ENCODE measurements at regions not wholly inside any gene's neighbourhood (a gene's known extent, or its start where the extent isn't known, plus 50 kb on each side); places are given as distances from the start of the nearest gene placed in this dataset.

DNA sequence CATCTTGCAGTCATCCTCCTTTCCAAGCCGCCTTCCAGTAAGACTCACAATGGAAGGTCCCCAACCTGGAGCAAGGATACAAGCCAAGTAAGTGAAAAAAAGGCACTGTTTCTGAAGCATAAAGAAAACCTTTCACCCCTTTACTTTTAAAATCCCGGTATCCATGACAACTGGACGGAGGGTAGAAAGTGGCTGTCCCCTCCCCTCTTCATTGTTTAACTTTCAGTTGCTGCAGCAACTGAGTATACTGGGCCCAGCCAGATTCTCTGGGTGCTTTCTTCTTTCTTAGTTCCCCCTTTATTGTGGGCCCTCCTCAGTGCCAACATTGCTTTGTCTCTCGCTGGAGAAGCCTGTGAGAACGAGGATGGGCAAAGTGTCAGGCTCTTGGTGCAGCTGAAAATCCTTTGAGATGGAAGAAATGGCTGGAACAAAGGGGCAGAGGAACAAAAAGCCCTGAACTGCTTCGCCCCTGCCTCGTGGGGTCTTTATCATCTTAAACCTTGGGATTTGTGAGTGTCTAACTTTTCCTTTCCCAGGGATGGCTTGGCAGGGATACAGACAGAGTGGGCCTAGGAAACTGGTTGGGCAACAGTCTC lies 224.0 kb upstream of the RGMA start:
- Mint-ChIP-seq H3K36me3 (ENCODE audit: low read depth, unreplicated experiment) (no peaks in the 10 kb centered on the region), H3K4me3 (ENCODE audit: unreplicated experiment) (no peak overlapping the region), H3K27ac (ENCODE audit: unreplicated experiment) (peak overlapping the region; percentile 6), H3K9me3 (ENCODE audit: unreplicated experiment) (peaks cover 3% of the 10 kb centered on the region), H3K27me3 (ENCODE audit: low read depth, unreplicated experiment) (peaks cover 16% of the 10 kb centered on the region), H3K4me1 (ENCODE audit: low read depth, unreplicated experiment) (peaks cover 5% of the 10 kb centered on the region)
- Histone ChIP-seq H3K4me2 (ENCODE audit: low read length) (no peak overlapping the region), H4K20me1 (ENCODE audit: insufficient read depth, low read length) (no peaks in the 10 kb centered on the region), H3K4me1 (ENCODE audit: insufficient read depth, low read length) (no peaks in the 10 kb centered on the region), H3K9me3 (ENCODE audit: insufficient read depth, low read depth, low read length) (peaks cover 4% of the 10 kb centered on the region), H3K27me3 (ENCODE audit: insufficient read depth, low read length) (no peaks in the 10 kb centered on the region), H3K79me2 (ENCODE audit: insufficient read depth, low read length) (no peaks in the 10 kb centered on the region), H3K27ac (ENCODE audit: low read depth, low read length) (no peak overlapping the region), H3K4me3 (ENCODE audit: insufficient read depth, low read depth, low read length) (no peak overlapping the region), H2AFZ (ENCODE audit: low read depth, low read length) (no peak overlapping the region), H3K36me3 (ENCODE audit: insufficient read depth, low read length) (no peaks in the 10 kb centered on the region), H3K9ac (ENCODE audit: low read length) (no peak overlapping the region)
- no peak for FAIRE-seq
- no peak for DNase-seq (ENCODE audit: low read depth)
- no peak for TF ChIP-seq EZH2 (IDR thresholded peaks at IDR 0.05; ENCODE audit: insufficient read depth, low read length)
- TF ChIP-seq, protein P1, sequence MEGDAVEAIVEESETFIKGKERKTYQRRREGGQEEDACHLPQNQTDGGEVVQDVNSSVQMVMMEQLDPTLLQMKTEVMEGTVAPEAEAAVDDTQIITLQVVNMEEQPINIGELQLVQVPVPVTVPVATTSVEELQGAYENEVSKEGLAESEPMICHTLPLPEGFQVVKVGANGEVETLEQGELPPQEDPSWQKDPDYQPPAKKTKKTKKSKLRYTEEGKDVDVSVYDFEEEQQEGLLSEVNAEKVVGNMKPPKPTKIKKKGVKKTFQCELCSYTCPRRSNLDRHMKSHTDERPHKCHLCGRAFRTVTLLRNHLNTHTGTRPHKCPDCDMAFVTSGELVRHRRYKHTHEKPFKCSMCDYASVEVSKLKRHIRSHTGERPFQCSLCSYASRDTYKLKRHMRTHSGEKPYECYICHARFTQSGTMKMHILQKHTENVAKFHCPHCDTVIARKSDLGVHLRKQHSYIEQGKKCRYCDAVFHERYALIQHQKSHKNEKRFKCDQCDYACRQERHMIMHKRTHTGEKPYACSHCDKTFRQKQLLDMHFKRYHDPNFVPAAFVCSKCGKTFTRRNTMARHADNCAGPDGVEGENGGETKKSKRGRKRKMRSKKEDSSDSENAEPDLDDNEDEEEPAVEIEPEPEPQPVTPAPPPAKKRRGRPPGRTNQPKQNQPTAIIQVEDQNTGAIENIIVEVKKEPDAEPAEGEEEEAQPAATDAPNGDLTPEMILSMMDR (IDR thresholded peaks at IDR 0.05; ENCODE audit: insufficient read depth, low read depth, low read length) = no peak

GRCh38 chr15:93311620-93312019 lies 222.6 kb upstream of the RGMA start:
- no peak for TF ChIP-seq EZH2 (IDR thresholded peaks at IDR 0.05; ENCODE audit: insufficient read depth, low read length)
- TF ChIP-seq, protein P1 (IDR thresholded peaks at IDR 0.05; ENCODE audit: insufficient read depth, low read depth, low read length) = no peak
- Histone ChIP-seq H3K9me3 (ENCODE audit: insufficient read depth, low read depth, low read length) (peaks cover 4% of the 10 kb centered on the region), H3K79me2 (ENCODE audit: insufficient read depth, low read length) (no peaks in the 10 kb centered on the region), H3K4me2 (ENCODE audit: low read length) (no peak overlapping the region), H3K4me3 (ENCODE audit: insufficient read depth, low read depth, low read length) (no peak overlapping the region), H4K20me1 (ENCODE audit: insufficient read depth, low read length) (no peaks in the 10 kb centered on the region), H3K4me1 (ENCODE audit: insufficient read depth, low read length) (no peaks in the 10 kb centered on the region), H3K36me3 (ENCODE audit: insufficient read depth, low read length) (no peaks in the 10 kb centered on the region), H2AFZ (ENCODE audit: low read depth, low read length) (no peak overlapping the region), H3K27ac (ENCODE audit: low read depth, low read length) (no peak overlapping the region), H3K27me3 (ENCODE audit: insufficient read depth, low read length) (no peaks in the 10 kb centered on the region), H3K9ac (ENCODE audit: low read length) (no peak overlapping the region)
- Mint-ChIP-seq H3K27ac (ENCODE audit: unreplicated experiment) (no peak overlapping the region), H3K9me3 (ENCODE audit: unreplicated experiment) (peaks cover 2% of the 10 kb centered on the region), H3K27me3 (ENCODE audit: low read depth, unreplicated experiment) (peaks cover 12% of the 10 kb centered on the region), H3K36me3 (ENCODE audit: low read depth, unreplicated experiment) (no peaks in the 10 kb centered on the region), H3K4me1 (ENCODE audit: low read depth, unreplicated experiment) (peaks cover 5% of the 10 kb centered on the region), H3K4me3 (ENCODE audit: unreplicated experiment) (no peak overlapping the region)
- no peak for DNase-seq (ENCODE audit: low read depth)
- no peak for FAIRE-seq

DNA sequence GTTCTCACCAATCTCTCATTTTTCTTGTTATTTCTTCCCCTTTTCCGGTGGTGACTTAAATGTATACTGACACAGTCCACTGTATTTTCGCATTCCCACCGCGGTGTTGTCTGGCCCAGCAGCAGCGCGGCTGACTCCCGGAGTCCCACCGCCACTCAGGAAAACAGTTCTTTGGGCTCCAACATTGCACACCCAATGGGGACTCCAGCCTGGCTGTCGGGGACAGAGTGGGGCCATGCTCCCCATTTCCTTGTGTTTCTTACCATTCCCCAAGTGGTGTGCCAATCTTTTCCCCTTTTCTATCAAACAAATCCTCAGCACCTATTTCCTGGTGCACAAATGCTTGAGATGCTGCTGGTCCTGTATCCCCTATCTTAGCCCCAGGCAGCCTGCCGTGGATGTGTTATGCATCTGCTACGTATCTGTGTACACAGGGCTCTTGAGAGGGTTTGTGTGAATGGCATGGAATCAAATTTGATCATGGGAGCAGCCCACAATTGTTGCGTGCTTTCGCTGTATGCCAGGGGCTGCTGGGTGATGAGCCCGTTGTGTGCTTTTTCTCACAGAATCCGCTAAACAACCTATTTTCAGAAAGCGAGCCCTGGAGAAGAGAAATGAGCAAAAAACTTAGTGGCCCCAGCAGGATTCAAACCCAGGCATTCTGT lies 219.1 kb upstream of the RGMA start:
- no peak for FAIRE-seq
- no peak overlapping the region for H3K9ac ChIP-seq (ENCODE audit: low read length)
- no peaks in the 10 kb centered on the region for H3K36me3 ChIP-seq (ENCODE audit: insufficient read depth, low read length)
- Mint-ChIP-seq H3K9me3 (ENCODE audit: unreplicated experiment) (no peaks in the 10 kb centered on the region), H3K4me1 (ENCODE audit: low read depth, unreplicated experiment) (peaks cover 5% of the 10 kb centered on the region), H3K27ac (ENCODE audit: unreplicated experiment) (no peak overlapping the region), H3K4me3 (ENCODE audit: unreplicated experiment) (no peak overlapping the region), H3K27me3 (ENCODE audit: low read depth, unreplicated experiment) (peaks cover 13% of the 10 kb centered on the region), H3K36me3 (ENCODE audit: low read depth, unreplicated experiment) (no peaks in the 10 kb centered on the region)
- H4K20me1 ChIP-seq (ENCODE audit: insufficient read depth, low read length) = no peaks in the 10 kb centered on the region
- TF ChIP-seq, protein P1 (IDR thresholded peaks at IDR 0.05; ENCODE audit: insufficient read depth, low read depth, low read length) = no peak
- no peak for TF ChIP-seq EZH2 (IDR thresholded peaks at IDR 0.05; ENCODE audit: insufficient read depth, low read length)
- no peak overlapping the region for H3K27ac ChIP-seq (ENCODE audit: low read depth, low read length)
- H3K4me3 ChIP-seq (ENCODE audit: insufficient read depth, low read depth, low read length) = no peak overlapping the region
- no peaks in the 10 kb centered on the region for H3K9me3 ChIP-seq (ENCODE audit: insufficient read depth, low read depth, low read length)
- H2AFZ ChIP-seq (ENCODE audit: low read depth, low read length) = no peak overlapping the region
- H3K79me2 ChIP-seq (ENCODE audit: insufficient read depth, low read length) = no peaks in the 10 kb centered on the region
- H3K4me2 ChIP-seq (ENCODE audit: low read length) = no peak overlapping the region
- H3K4me1 ChIP-seq (ENCODE audit: insufficient read depth, low read length) = no peaks in the 10 kb centered on the region
- no peaks in the 10 kb centered on the region for H3K27me3 ChIP-seq (ENCODE audit: insufficient read depth, low read length)
- DNase-seq (ENCODE audit: low read depth) = no peak
